B cell (primary cell): ENCODE measurements at regions not wholly inside any gene's neighbourhood (a gene's known extent, or its start where the extent isn't known, plus 50 kb on each side); places are given as distances from the start of the nearest gene placed in this dataset.

Experiments
- ATAC-seq: fragments of 200-7000 bp; cut with Tn5 transposase; one replicate; pipeline ENCODE4 v1.10.0; 2021; ENCODE audit warnings: low read depth, mild to moderate bottlenecking, moderate number of reproducible peaks, moderate library complexity
- CTCF ChIA-PET: fragments of 350-600 bp; sonication (Branson Sonifier 250); formaldehyde crosslinking; loops from one replicate; lab custom pipeline; 2021; ENCODE audit warnings: antibody characterized with exemption, inconsistent platforms; lab: Charles Lee
- POLR2A ChIA-PET: fragments of 350-600 bp; sonication (Branson Sonifier 250); formaldehyde crosslinking; loops from one replicate; lab custom pipeline; 2021; ENCODE audit warnings: antibody characterized with exemption; lab: Charles Lee
- DNase-seq: peaks from one replicate; pipeline ENCODE4 v3.0.0; 2013
- H2AFZ ChIP-seq: 2 replicates; pipeline ENCODE4 v1.6.1; 2012; ENCODE audit warnings: mild to moderate bottlenecking, low read depth, low read length; ENCODE audit not compliant: insufficient read depth, poor library complexity, severe bottlenecking
- H3K27ac ChIP-seq, 2 donors: 1 replicate in 1 of 2; 2 replicates in 1 of 2; pipeline ENCODE4 v1.5.1; 2012 to 2013; ENCODE audit warnings: low read length in 2 of 2, mild to moderate bottlenecking in 2 of 2, moderate library complexity in 1 of 2
- H3K27me3 ChIP-seq, 4 experiments: fragments of 200-600 bp in 1 of 4; sonication (generic) in 1 of 4; replicated peaks in 1 of 4; 1 replicate in 2 of 4; 2 replicates in 2 of 4; pipeline versions ENCODE4 v1.6.1 to v1.7.0; 2013 to 2016; ENCODE audit warnings: low read length in 3 of 4, mild to moderate bottlenecking in 2 of 4, mixed read lengths in 1 of 4, moderate library complexity in 1 of 4; ENCODE audit not compliant: insufficient read depth in 4 of 4, control insufficient read depth in 3 of 4; ENCODE audit errors: control extremely low read depth in 1 of 4
- H3K36me3 ChIP-seq, 2 experiments: replicated peaks in 1 of 2; 1 replicate in 1 of 2; 2 replicates in 1 of 2; pipeline versions ENCODE4 v1.6.1 to v1.7.1; 2013; ENCODE audit warnings: low read length in 1 of 2; ENCODE audit not compliant: insufficient read depth in 2 of 2, control insufficient read depth in 1 of 2; ENCODE audit errors: control extremely low read depth in 1 of 2, extremely low read depth in 1 of 2
- H3K4me1 ChIP-seq, 2 donors: fragments of 200-600 bp in 1 of 2; sonication (generic) in 1 of 2; 1 replicate in 1 of 2; 2 replicates in 1 of 2; pipeline versions ENCODE4 v1.5.1 to v1.6.1; 2013 to 2017; ENCODE audit warnings: low read length in 2 of 2; ENCODE audit not compliant: control insufficient read depth in 2 of 2, insufficient read depth in 2 of 2
- H3K4me2 ChIP-seq: replicated peaks from 2 replicates; pipeline ENCODE3; 2012; ENCODE audit warnings: mild to moderate bottlenecking, low read depth, low read length; ENCODE audit not compliant: poor library complexity, severe bottlenecking
- H3K4me3 ChIP-seq, 5 experiments: fragments of 200-600 bp in 1 of 5; sonication (generic) in 1 of 5; 1 replicate in 3 of 5; 2 replicates in 2 of 5; pipeline versions ENCODE4 v1.5.1 to v1.7.0; 2011 to 2016; ENCODE audit warnings: low read length in 4 of 5, mild to moderate bottlenecking in 4 of 5, low read depth in 2 of 5, control low read depth in 1 of 5, moderate library complexity in 1 of 5; ENCODE audit not compliant: insufficient read depth in 1 of 5; ENCODE audit errors: control extremely low read depth in 1 of 5, extremely low read depth in 1 of 5
- H3K79me2 ChIP-seq: fragments of 200-600 bp; sonication (generic); one replicate; pipeline ENCODE4 v1.6.0; 2016; ENCODE audit warnings: low read length; ENCODE audit not compliant: control insufficient read depth, insufficient read depth
- H3K9ac ChIP-seq: fragments of 200-600 bp; sonication (generic); 2 replicates; pipeline ENCODE4 v1.6.1; 2017; ENCODE audit warnings: mild to moderate bottlenecking, low read length, moderate library complexity
- H3K9me3 ChIP-seq, 3 donors: one replicate each; pipeline versions ENCODE4 v1.6.1 to v1.7.1; 2013; ENCODE audit warnings: low read length in 2 of 3; ENCODE audit not compliant: control insufficient read depth in 2 of 3, insufficient read depth in 1 of 3; ENCODE audit errors: control extremely low read depth in 1 of 3
- H4K20me1 ChIP-seq: 2 replicates; pipeline ENCODE4 v1.6.0; 2012; ENCODE audit warnings: mild to moderate bottlenecking, low read length; ENCODE audit not compliant: insufficient read depth, control insufficient read depth, poor library complexity, severe bottlenecking
- H3K27ac Mint-ChIP-seq: one replicate; pipeline ENCODE4 v1.8.0; 2021; ENCODE audit warnings: mixed read lengths
- H3K27me3 Mint-ChIP-seq: one replicate; pipeline ENCODE4 v1.8.0; 2021; ENCODE audit warnings: mixed read lengths
- H3K4me1 Mint-ChIP-seq: one replicate; pipeline ENCODE4 v1.8.0; 2021; ENCODE audit warnings: mixed read lengths
- H3K4me3 Mint-ChIP-seq: one replicate; pipeline ENCODE4 v1.8.0; 2021; ENCODE audit warnings: mixed read lengths
- H3K9me3 Mint-ChIP-seq: one replicate; pipeline ENCODE4 v1.8.0; 2022; ENCODE audit warnings: mixed read lengths; ENCODE audit not compliant: insufficient read depth
- EZH2 ChIP-seq: IDR thresholded peaks from 2 replicates; pipeline ENCODE4 v1.6.1; 2012; ENCODE audit warnings: borderline replicate concordance, low read depth, mild to moderate bottlenecking, moderate library complexity, low read length; ENCODE audit not compliant: insufficient read depth, poor library complexity, severe bottlenecking
- WGBS: methylation state at CpG from one replicate; pipeline ENCODE4 v1.1.5; 2013; ENCODE audit warnings: missing lambda C conversion rate; ENCODE audit not compliant: insufficient coverage; 5-methylcytosine and 5-hydroxymethylcytosine counted together
- intact Hi-C: fragments of 100-400 bp; cut with micrococcal nuclease; formaldehyde crosslinking; loops from one replicate; pipeline ENCODE4 v1.10.0; 2022
- TF ChIP-seq, protein P1 (sequence below): fragments of 200-600 bp; IDR thresholded peaks from one replicate; pipeline ENCODE4 v1.8.0; 2022; ENCODE audit warnings: antibody characterized with exemption, mild to moderate bottlenecking

DNA sequence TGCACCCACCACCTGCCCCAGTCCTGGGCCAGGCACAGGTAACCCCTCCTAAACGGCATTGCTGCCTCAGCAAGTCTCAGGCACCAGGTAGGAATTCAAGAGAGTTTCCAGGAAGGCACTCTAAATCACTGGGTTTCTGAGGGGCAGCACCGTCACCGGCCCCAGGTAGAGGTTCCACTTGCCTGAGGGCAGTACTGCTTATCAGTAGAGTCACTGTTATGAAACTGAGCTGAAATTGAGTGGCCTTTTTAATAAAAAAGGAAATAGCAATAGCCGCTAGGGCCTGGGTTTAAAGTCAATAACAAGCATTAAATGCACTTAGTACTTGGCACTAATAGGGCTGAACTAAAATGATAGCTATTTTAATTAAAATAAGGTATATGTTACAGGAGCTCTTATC, 653.7 kb downstream of the METTL4 start:
- ChIA-PET POLR2A (no interaction called here), CTCF (no interaction called here)
- Mint-ChIP-seq H3K9me3 (peaks cover 10% of the 10 kb centered on the region), H3K4me3 (no peak overlapping the region), H3K4me1 (no peaks in the 10 kb centered on the region), H3K27me3 (no peaks in the 10 kb centered on the region), H3K27ac (no peak overlapping the region)
- Histone ChIP-seq H3K4me2 (no peak overlapping the region), H4K20me1 (no peaks in the 10 kb centered on the region), H3K9ac (no peak overlapping the region), H3K36me3 (no peaks in the 10 kb centered on the region), H3K4me1 (no peaks in the 10 kb centered on the region), H3K4me3 (no peak overlapping the region), H3K79me2 (no peaks in the 10 kb centered on the region), H3K27me3 (no peaks in the 10 kb centered on the region), H3K27ac (no peak overlapping the region), H2AFZ (no peak overlapping the region), H3K9me3 (peaks cover 0 to 5% (median 4%) of the 10 kb centered on the region in 3 donors)
- no peak for DNase-seq
- intact Hi-C loops = no loop called here
- ATAC-seq = no peak
- WGBS = 83% methylated on average over 3 of the region's 4 CpGs
- TF ChIP-seq, protein P1, sequence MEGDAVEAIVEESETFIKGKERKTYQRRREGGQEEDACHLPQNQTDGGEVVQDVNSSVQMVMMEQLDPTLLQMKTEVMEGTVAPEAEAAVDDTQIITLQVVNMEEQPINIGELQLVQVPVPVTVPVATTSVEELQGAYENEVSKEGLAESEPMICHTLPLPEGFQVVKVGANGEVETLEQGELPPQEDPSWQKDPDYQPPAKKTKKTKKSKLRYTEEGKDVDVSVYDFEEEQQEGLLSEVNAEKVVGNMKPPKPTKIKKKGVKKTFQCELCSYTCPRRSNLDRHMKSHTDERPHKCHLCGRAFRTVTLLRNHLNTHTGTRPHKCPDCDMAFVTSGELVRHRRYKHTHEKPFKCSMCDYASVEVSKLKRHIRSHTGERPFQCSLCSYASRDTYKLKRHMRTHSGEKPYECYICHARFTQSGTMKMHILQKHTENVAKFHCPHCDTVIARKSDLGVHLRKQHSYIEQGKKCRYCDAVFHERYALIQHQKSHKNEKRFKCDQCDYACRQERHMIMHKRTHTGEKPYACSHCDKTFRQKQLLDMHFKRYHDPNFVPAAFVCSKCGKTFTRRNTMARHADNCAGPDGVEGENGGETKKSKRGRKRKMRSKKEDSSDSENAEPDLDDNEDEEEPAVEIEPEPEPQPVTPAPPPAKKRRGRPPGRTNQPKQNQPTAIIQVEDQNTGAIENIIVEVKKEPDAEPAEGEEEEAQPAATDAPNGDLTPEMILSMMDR = no peak
- TF ChIP-seq EZH2 = no peak

DNA sequence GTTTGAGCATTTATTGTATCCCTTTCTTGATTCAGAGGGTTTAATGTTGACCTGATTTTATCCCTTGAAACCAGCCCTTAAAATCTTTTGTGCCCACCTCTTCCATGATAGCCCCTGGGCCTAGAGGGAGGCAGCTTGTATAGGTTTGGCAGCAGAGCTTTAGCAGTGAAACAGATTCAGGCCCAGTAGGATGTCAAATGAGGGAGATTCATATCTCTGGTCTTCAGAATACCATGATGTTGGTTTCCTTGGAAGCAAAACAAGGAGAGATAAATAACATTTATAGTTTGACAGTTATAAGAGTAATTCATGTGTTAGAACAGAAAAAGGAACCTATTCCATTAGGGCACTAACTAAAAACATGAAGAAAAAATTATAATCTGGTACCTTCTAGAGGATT, 649.2 kb downstream of the METTL4 start:
- Histone ChIP-seq H3K4me3 (no peak overlapping the region), H3K9ac (no peak overlapping the region), H3K27ac (no peak overlapping the region), H2AFZ (no peak overlapping the region), H3K4me2 (no peak overlapping the region), H3K27me3 (no peaks in the 10 kb centered on the region), H4K20me1 (no peaks in the 10 kb centered on the region), H3K4me1 (no peaks in the 10 kb centered on the region), H3K36me3 (no peaks in the 10 kb centered on the region), H3K9me3 (no peaks in the 10 kb centered on the region), H3K79me2 (no peaks in the 10 kb centered on the region)
- Mint-ChIP-seq H3K27me3 (no peaks in the 10 kb centered on the region), H3K4me3 (no peak overlapping the region), H3K27ac (no peak overlapping the region), H3K9me3 (no peaks in the 10 kb centered on the region), H3K4me1 (no peaks in the 10 kb centered on the region)
- no peak for TF ChIP-seq EZH2
- TF ChIP-seq, protein P1 = no peak
- DNase-seq (no peak), ATAC-seq (no peak)
- POLR2A ChIA-PET = no interaction called here
- intact Hi-C loops = no loop called here
- CTCF ChIA-PET = no interaction called here
